Skeletal muscle tissue (tissue), 3 donors: ENCODE measurements at regions not wholly inside any gene's neighbourhood (a gene's known extent, or its start where the extent isn't known, plus 50 kb on each side); places are given as distances from the start of the nearest gene placed in this dataset.
"Not testable (repeated sequence)": the region's sequence is repeated elsewhere in the genome, so short reads cannot be mapped to it uniquely, and the experiment has no call there.

Experiments
- H3K27ac ChIP-seq: one replicate; pipeline ENCODE4 v1.7.0; 2013; ENCODE audit warnings: mild to moderate bottlenecking, low read depth, low read length, inconsistent platforms
- H3K27me3 ChIP-seq, 3 donors: one replicate each; pipeline ENCODE4 v1.7.0; 2013; ENCODE audit warnings: low read length in 3 of 3; ENCODE audit not compliant: control insufficient read depth in 3 of 3, insufficient read depth in 3 of 3
- H3K36me3 ChIP-seq, 3 donors: one replicate each; pipeline ENCODE4 v1.7.0; 2013; ENCODE audit warnings: low read length in 3 of 3; ENCODE audit not compliant: control insufficient read depth in 3 of 3, insufficient read depth in 3 of 3
- H3K4me1 ChIP-seq, 3 donors: one replicate each; pipeline ENCODE4 v1.7.0; 2013; ENCODE audit warnings: low read length in 3 of 3, mild to moderate bottlenecking in 3 of 3; ENCODE audit not compliant: control insufficient read depth in 3 of 3, insufficient read depth in 3 of 3
- H3K4me3 ChIP-seq, 3 donors: one replicate each; pipeline ENCODE4 v1.7.0; 2013; ENCODE audit warnings: low read length in 3 of 3
- H3K9ac ChIP-seq, 3 donors: one replicate each; pipeline ENCODE4 v1.7.0; 2013; ENCODE audit warnings: low read length in 3 of 3, mild to moderate bottlenecking in 3 of 3, moderate library complexity in 2 of 3, low read depth in 1 of 3
- H3K9me3 ChIP-seq, 3 donors: one replicate each; pipeline ENCODE4 v1.7.0; 2013; ENCODE audit warnings: low read length in 3 of 3; ENCODE audit not compliant: control insufficient read depth in 3 of 3
- donor health status: Osteomylitis.

- Histone ChIP-seq H3K27me3 (no peaks in the 10 kb centered on the region), H3K9ac (no peak overlapping the region), H3K4me1 (no peaks in the 10 kb centered on the region), H3K9me3 (no peaks in the 10 kb centered on the region), H3K27ac (no peak overlapping the region), H3K36me3 (no peaks in the 10 kb centered on the region), H3K4me3 (no peak overlapping the region)
Observed at GRCh38 chr2:13433954-13434353, 717.2 kb downstream of the TRIB2 start.

GRCh38 chr2:13443554-13444261, 727.0 kb downstream of the TRIB2 start:
- H3K27ac ChIP-seq, H3K27me3 ChIP-seq, H3K4me1 ChIP-seq, H3K9ac ChIP-seq, H3K9me3 ChIP-seq, H3K36me3 ChIP-seq, H3K4me3 ChIP-seq: not testable (repeated sequence)

- H3K9me3 ChIP-seq: no peaks in the 10 kb centered on the region
- H3K4me3 ChIP-seq: no peak overlapping the region
- no peaks in the 10 kb centered on the region for H3K36me3 ChIP-seq
- H3K4me1 ChIP-seq: no peaks in the 10 kb centered on the region
- no peak overlapping the region for H3K9ac ChIP-seq
- no peaks in the 10 kb centered on the region for H3K27me3 ChIP-seq
- no peak overlapping the region for H3K27ac ChIP-seq
Observed at GRCh38 chr2:13462464-13462863, 745.7 kb downstream of the TRIB2 start.

- Histone ChIP-seq H3K27me3 (no peaks in the 10 kb centered on the region), H3K4me3 (no peak overlapping the region), H3K9me3 (no peaks in the 10 kb centered on the region), H3K36me3 (no peaks in the 10 kb centered on the region), H3K4me1 (no peaks in the 10 kb centered on the region), H3K9ac (no peak overlapping the region), H3K27ac (no peak overlapping the region)
Observed at GRCh38 chr2:13466076-13466475, 749.3 kb downstream of the TRIB2 start.

GRCh38 chr2:13474538-13474937, 757.8 kb downstream of the TRIB2 start:
- Histone ChIP-seq H3K27ac (no peak overlapping the region), H3K27me3 (no peaks in the 10 kb centered on the region), H3K9ac (no peak overlapping the region), H3K36me3 (no peaks in the 10 kb centered on the region), H3K4me1 (no peaks in the 10 kb centered on the region), H3K9me3 (peaks cover 0 to 2% (median 0%) of the 10 kb centered on the region in 3 donors), H3K4me3 (no peak overlapping the region)

- H3K9ac ChIP-seq: no peak overlapping the region
- H3K27me3 ChIP-seq: no peaks in the 10 kb centered on the region
Observed at GRCh38 chr2:13480057-13480456, 763.3 kb downstream of the TRIB2 start.

GRCh38 chr2:13481201-13481600, 764.5 kb downstream of the TRIB2 start:
- H3K4me1 ChIP-seq: no peaks in the 10 kb centered on the region
- H3K27ac ChIP-seq: no peak overlapping the region
- H3K9me3 ChIP-seq: no peaks in the 10 kb centered on the region
- no peaks in the 10 kb centered on the region for H3K27me3 ChIP-seq
- H3K36me3 ChIP-seq: no peaks in the 10 kb centered on the region
- no peak overlapping the region for H3K9ac ChIP-seq
- no peak overlapping the region for H3K4me3 ChIP-seq

More at GRCh38 chr2:13480057-13480456, 763.3 kb downstream of the TRIB2 start:
- H3K27ac ChIP-seq: no peak overlapping the region
- H3K4me1 ChIP-seq: no peaks in the 10 kb centered on the region
- no peak overlapping the region for H3K4me3 ChIP-seq
- H3K36me3 ChIP-seq: no peaks in the 10 kb centered on the region
- H3K9me3 ChIP-seq: peaks cover 0 to 2% (median 0%) of the 10 kb centered on the region in 3 donors

- H3K4me3 ChIP-seq: no peak overlapping the region
- H3K27me3 ChIP-seq: no peaks in the 10 kb centered on the region
- H3K27ac ChIP-seq: no peak overlapping the region
- H3K36me3 ChIP-seq: no peaks in the 10 kb centered on the region
- H3K9me3 ChIP-seq: no peaks in the 10 kb centered on the region
- H3K9ac ChIP-seq: no peak overlapping the region
- no peaks in the 10 kb centered on the region for H3K4me1 ChIP-seq
Observed at GRCh38 chr2:13485256-13485655, 768.5 kb downstream of the TRIB2 start.

GRCh38 chr2:13488965-13489364, 772.2 kb downstream of the TRIB2 start:
- Histone ChIP-seq H3K4me1 (no peaks in the 10 kb centered on the region), H3K9ac (no peak overlapping the region), H3K27me3 (no peaks in the 10 kb centered on the region), H3K36me3 (no peaks in the 10 kb centered on the region), H3K27ac (no peak overlapping the region), H3K9me3 (no peaks in the 10 kb centered on the region), H3K4me3 (no peak overlapping the region)

GRCh38 chr2:13492262-13492661, 775.5 kb downstream of the TRIB2 start:
- H3K27me3 ChIP-seq: no peaks in the 10 kb centered on the region
- H3K27ac ChIP-seq: no peak overlapping the region

More at GRCh38 chr2:13492262-13492661, 775.5 kb downstream of the TRIB2 start:
- H3K4me3 ChIP-seq: no peak overlapping the region
- no peaks in the 10 kb centered on the region for H3K4me1 ChIP-seq
- H3K9ac ChIP-seq: no peak overlapping the region
- H3K36me3 ChIP-seq: no peaks in the 10 kb centered on the region
- H3K9me3 ChIP-seq: no peaks in the 10 kb centered on the region
